HG02798 (cell line): ENCODE measurements at regions not wholly inside any gene's neighbourhood (a gene's known extent, or its start where the extent isn't known, plus 50 kb on each side); places are given as distances from the start of the nearest gene placed in this dataset.

Source experiments
- ATAC-seq: cut with Tn5 transposase; IDR thresholded peaks from one replicate; pipeline ENCODE4 v1.9.1; 2021; ENCODE audit warnings: mild to moderate bottlenecking; ENCODE audit not compliant: unreplicated experiment, poor library complexity

GRCh38 chr3:30399394-30400181 is 206.8 kb upstream of the TGFBR2 start:
- ATAC-seq, result no peak

DNA sequence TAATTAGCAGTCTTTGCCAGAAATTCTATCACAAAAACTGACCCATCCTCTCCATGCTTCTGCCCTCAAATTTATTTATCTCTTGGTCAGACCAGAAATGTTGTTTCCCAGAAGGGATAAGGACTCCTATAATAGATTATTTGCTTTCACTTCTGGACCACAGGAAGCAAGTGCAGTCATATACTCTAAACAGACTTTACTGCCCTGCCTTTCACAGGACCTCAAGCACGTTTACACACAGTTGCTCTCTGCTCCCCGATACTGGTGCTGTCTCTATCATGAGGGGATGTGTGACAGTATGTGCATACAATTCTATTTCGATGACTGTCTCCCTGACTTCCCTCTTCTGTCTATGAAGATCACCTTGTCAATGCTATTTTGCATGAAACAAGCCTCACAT is 205.5 kb upstream of the TGFBR2 start:
- no peak for ATAC-seq

DNA sequence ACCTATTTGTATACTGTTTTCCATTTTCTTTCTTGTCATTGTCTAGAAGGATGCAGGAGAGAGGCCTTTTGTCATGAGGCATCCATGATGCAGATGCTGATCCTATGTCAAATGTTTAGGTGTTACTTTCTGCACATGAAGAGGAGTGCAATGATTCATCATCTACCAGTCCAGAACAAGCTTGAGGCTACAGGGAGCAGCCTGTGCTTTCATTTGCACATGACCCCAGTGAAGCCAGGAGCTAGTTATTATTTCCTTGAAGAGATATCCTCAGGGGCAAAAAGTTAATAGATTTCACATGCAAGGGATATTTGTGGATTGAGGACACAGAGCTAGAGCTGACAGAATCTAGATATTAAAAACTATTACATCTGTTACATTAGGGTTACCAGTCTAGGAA is 204.4 kb upstream of the TGFBR2 start:
- ATAC-seq, result no peak

- ATAC-seq, result no peak
Measured at GRCh38 chr3:30407651-30408050, 198.8 kb upstream of the TGFBR2 start.

DNA sequence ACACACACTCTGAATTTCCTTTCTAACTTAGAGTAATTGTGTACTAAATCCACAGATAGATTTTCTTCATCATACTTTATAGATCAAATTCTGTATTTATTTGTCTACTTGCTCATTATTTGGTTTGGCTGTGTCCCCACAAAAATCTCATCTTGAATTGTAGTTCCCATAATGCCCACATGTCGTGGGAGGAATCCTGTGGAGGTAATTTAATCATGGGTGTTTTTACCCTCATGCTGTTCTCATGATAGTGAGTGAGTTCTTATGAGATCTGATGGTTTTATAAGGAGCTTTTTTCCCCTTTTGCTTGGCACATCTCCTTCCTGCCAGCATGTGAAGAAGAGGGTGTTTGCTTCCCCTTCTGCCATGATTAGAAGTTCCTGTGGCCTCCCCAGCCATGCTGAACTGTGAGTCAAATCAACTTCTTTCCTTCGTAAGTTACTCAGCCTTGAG is 198.3 kb upstream of the TGFBR2 start:
- no peak for ATAC-seq

GRCh38 chr3:30418443-30418842 is 188.0 kb upstream of the TGFBR2 start:
- ATAC-seq, result no peak

DNA sequence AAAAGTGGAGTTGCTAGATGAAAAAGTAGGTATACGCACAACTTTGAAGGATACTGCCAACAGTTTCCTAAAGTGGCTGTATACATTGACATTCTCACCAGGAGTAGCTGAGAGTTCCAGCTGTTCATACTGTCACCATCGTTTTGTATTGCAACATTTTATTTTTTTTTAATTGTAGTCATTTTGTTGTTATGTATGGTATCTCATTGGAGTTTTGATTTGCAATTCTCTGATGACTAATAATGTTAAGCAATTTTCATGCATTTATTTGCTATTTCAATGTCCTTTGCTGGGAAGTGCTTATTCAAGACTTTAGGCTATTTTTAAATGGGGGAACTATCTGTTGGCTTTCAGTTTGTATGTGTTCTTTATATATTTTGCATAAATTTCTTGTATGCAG is 185.1 kb upstream of the TGFBR2 start:
- ATAC-seq, result no peak

- ATAC-seq, result no peak
Measured at GRCh38 chr3:30426293-30426993, 180.0 kb upstream of the TGFBR2 start.

DNA sequence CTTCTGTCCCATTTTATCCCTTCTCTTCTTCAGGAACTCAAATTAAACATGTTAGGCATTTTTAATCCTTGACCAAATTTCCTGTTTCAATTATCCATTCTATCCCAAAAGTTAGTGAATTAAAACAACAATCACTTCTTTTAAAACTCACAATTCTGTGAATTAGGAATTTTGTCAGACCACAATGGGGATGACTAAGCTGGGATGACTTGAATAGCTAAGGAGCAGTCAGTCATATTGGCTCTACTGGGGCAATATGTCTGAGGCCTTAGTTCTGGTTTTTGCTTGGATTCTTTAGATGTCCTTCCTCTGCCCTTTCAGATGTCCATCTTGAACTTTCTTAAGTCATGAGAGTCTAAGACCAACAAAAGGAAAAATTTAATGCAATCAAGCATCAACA is 178.2 kb upstream of the TGFBR2 start:
- no peak for ATAC-seq

DNA sequence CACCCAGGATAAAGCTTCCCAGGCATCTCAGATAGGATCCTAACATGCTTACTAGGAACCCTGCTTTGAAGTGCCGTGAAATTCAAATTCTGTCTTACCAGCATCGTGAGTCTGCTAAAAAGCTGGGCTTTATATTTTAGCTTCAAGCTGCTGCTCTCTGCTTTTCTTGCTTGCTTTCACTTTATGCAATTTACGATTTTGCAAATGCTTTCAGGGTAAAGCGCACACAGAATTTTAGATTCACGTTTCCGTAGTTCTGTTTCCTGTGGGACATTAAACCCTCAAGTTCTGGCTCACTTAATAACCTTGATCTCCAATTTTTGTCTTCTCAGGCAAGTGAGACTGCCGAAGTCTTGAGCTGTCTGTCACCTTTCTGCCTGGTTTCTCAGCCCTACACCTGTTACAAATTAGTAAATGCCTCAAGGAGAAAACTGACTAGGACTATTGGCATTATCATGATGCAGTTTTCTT is 170.5 kb upstream of the TGFBR2 start:
- ATAC-seq, result no peak

- no peak for ATAC-seq
Measured at GRCh38 chr3:30437171-30437601, 169.2 kb upstream of the TGFBR2 start.

- ATAC-seq, result no peak
Measured at GRCh38 chr3:30438126-30438525, 168.3 kb upstream of the TGFBR2 start.

DNA sequence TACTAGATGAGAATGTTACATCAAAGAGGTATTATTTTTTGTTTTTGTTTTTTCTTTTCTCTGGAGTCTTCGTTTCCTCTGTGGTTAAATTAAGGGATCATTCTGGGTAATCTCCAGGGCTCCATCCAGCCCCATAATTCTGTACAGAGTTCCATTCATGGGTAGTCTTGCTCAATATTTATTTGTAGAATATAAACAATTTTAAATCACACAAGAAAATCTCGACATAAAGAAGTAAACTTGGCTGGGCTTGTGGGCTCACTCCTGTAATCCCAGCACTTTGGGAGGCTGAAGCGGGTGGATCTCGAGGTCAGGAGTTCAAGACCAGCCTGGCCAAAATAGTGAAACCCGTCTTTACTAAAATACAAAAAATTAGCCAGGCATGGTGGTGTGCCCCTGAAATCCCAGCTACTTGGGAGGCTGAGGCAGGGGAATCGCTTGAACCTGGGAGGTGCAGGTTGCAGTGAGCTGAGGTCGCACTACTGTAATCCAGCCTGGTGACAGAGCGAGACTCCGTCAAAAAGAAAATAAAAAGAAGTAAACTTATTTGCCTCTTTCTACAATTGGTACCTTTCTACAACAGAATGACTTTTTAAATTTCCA is 166.8 kb upstream of the TGFBR2 start:
- no peak for ATAC-seq

DNA sequence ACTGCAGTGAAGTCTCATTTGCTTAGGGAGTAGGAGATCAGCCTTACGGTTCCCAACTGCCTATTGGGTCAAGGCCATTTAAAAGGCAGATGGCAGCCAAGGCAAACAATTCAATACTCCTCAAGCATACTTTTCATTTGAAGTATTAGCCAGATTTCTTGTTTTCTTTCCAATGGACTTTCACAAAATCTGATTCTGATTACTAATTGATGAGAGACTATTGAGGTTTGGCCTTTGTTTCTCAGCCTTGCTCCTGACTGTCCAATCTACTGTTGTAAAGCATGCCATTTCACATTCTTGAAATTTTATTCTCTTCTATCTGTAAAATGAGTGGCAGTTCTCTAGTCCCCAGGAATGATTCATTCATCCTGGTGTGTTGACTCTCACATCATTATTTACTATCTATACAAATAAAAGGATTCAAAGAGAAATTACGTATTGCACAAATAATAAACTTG is 166.2 kb upstream of the TGFBR2 start:
- no peak for ATAC-seq

GRCh38 chr3:30440880-30441279 is 165.5 kb upstream of the TGFBR2 start:
- ATAC-seq, result no peak

- ATAC-seq, result no peak
Measured at GRCh38 chr3:30443756-30444673, 162.4 kb upstream of the TGFBR2 start.

GRCh38 chr3:30448450-30449289 is 157.7 kb upstream of the TGFBR2 start:
- no peak for ATAC-seq

DNA sequence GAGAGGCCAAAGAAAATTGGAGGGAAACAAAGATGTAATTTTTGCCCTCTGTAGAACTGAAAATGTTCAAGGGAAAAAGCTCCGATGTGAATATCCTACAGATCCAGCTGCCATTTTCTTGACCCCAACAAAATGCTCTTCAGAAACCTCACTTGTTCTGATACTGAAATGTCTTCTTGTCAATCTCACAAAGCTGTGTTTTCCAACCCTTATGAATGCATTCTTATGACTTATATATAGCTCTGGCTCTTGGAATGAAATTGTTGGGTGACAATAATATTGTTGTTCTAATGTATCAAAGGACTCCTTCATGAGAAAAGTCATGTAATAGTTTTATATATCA is 157.1 kb upstream of the TGFBR2 start:
- ATAC-seq, result no peak

- no peak for ATAC-seq
Measured at GRCh38 chr3:30452446-30452845, 154.0 kb upstream of the TGFBR2 start.
